K562 (cell line): ENCODE measurements at regions not wholly inside any gene's neighbourhood (a gene's known extent, or its start where the extent isn't known, plus 50 kb on each side); places are given as distances from the start of the nearest gene placed in this dataset.

ENCODE experiments used
- ATAC-seq: fragments of 200-7000 bp; cut with Tn5 transposase; 3 replicates; pipeline ENCODE4 v1.9.1; 2020; ENCODE audit warnings: moderate library complexity
- BruUV-seq: library from RNA; stranded (reverse); fragments of 400-500 nt; replicated peaks from 2 replicates; lab custom pipeline; 2021; lab: Mats Ljungman, UMichigan
- CTCF ChIA-PET: fragments of 300-600 bp; formaldehyde crosslinking; extraction: SDS; loops from one replicate; lab custom pipeline; 2021; ENCODE audit warnings: low intra/inter-chr PET ratio; lab: Yijun Ruan, JAX
- POLR2A ChIA-PET: fragments of 300-600, 350-650 bp; sonication (Branson Sonifier 250); formaldehyde crosslinking; extraction: SDS; loops from one replicate; lab custom pipeline; 2021; ENCODE audit warnings: antibody characterized with exemption, inconsistent platforms; lab: Yijun Ruan, JAX
- DNase-seq, 4 experiments: peaks; one replicate each; pipeline versions ENCODE4 v3.0.0 to v3.0.0-alpha.2; 2011 to 2018; ENCODE audit warnings: low spot score in 3 of 4, mixed read lengths in 3 of 4; ENCODE audit errors: extremely low read depth in 1 of 4
- FAIRE-seq: peaks from 2 replicates; lab custom pipeline; 2011; peaks lifted over from hg19 to GRCh38; lab: Jason Lieb, UNC
- H2AFZ ChIP-seq: 2 replicates; pipeline ENCODE4 v1.6.0; 2011; ENCODE audit warnings: low read depth, low read length, control low read depth, inconsistent platforms
- H3K27ac ChIP-seq: fragments of 200-600 bp; 3 replicates; pipeline ENCODE4 v1.8.0; 2011; ENCODE audit warnings: low read depth, mild to moderate bottlenecking, control low read depth, inconsistent platforms, low read length, moderate library complexity, mixed read lengths; ENCODE audit errors: extremely low read depth
- H3K27me3 ChIP-seq, 2 experiments: fragments of 300-600 bp in 1 of 2; 2 replicates in 1 of 2; 3 replicates in 1 of 2; pipeline versions ENCODE4 v1.6.0 to v1.8.0; 2011; ENCODE audit warnings: inconsistent platforms in 2 of 2, low read length in 2 of 2, mild to moderate bottlenecking in 1 of 2, mixed read lengths in 1 of 2, moderate library complexity in 1 of 2; ENCODE audit not compliant: control insufficient read depth in 2 of 2, insufficient read depth in 2 of 2
- H3K36me3 ChIP-seq: fragments of 300-600 bp; 3 replicates; pipeline ENCODE4 v1.8.0; 2011; ENCODE audit warnings: mild to moderate bottlenecking, low read length, inconsistent platforms; ENCODE audit not compliant: control insufficient read depth, insufficient read depth
- H3K4me1 ChIP-seq, 2 experiments: fragments of 200-600 bp in 1 of 2; replicated peaks in 1 of 2; 2 replicates in 1 of 2; 3 replicates in 1 of 2; pipeline versions ENCODE4 v1.5.1 to v1.8.0; 2011; ENCODE audit warnings: inconsistent platforms in 2 of 2, low read length in 2 of 2, mild to moderate bottlenecking in 1 of 2, mixed read lengths in 1 of 2, moderate library complexity in 1 of 2; ENCODE audit not compliant: control insufficient read depth in 2 of 2, insufficient read depth in 2 of 2
- H3K4me2 ChIP-seq: 2 replicates; pipeline ENCODE4 v1.6.1; 2011; ENCODE audit warnings: low read length, control low read depth, inconsistent platforms, mixed read lengths; ENCODE audit not compliant: insufficient read depth
- H3K4me3 ChIP-seq: fragments of 200-600 bp; sonication (generic), shearing (Covaris generic); 2 replicates; pipeline ENCODE4 v1.5.1; 2016; ENCODE audit warnings: control low read depth, inconsistent platforms
- H3K79me2 ChIP-seq: fragments of 200-600 bp; 3 replicates; pipeline ENCODE4 v1.8.0; 2011; ENCODE audit warnings: low read length, inconsistent platforms; ENCODE audit not compliant: control insufficient read depth, insufficient read depth
- H3K9ac ChIP-seq, 2 experiments: 2 replicates each; pipeline versions ENCODE4 v1.6.0 to v1.6.1; 2011; ENCODE audit warnings: low read depth in 2 of 2, low read length in 2 of 2, control low read depth in 1 of 2, inconsistent platforms in 1 of 2, mild to moderate bottlenecking in 1 of 2, mixed read lengths in 1 of 2; ENCODE audit not compliant: insufficient read depth in 1 of 2
- H3K9me1 ChIP-seq: one replicate; pipeline ENCODE4 v1.6.0; 2011; ENCODE audit warnings: inconsistent platforms, mild to moderate bottlenecking, low read length, moderate library complexity; ENCODE audit not compliant: control insufficient read depth, insufficient read depth
- H3K9me3 ChIP-seq: replicated peaks from 2 replicates; pipeline ENCODE4 v1.5.1; 2011; ENCODE audit warnings: low read depth, low read length, inconsistent platforms; ENCODE audit not compliant: control insufficient read depth, insufficient read depth
- H4K20me1 ChIP-seq: replicated peaks from 2 replicates; pipeline ENCODE4 v1.6.1; 2011; ENCODE audit warnings: low read length, inconsistent platforms, mixed read lengths; ENCODE audit not compliant: control insufficient read depth, insufficient read depth
- CEBPB ChIP-seq: fragments of 450-650 bp; IDR thresholded peaks from 2 replicates; pipeline ENCODE4 v1.6.1; 2016; ENCODE audit warnings: missing genetic modification characterization, missing compliant biosample characterization
- CEBPZ ChIP-seq: fragments of 150-350 bp; IDR thresholded peaks from 2 replicates; pipeline ENCODE4 v1.6.1; 2014; ENCODE audit warnings: low read depth, mild to moderate bottlenecking, low read length, borderline replicate concordance
- ETS2 ChIP-seq: IDR thresholded peaks from 2 replicates; pipeline ENCODE4 v1.6.1; 2016; ENCODE audit warnings: borderline replicate concordance, missing genetic modification characterization, mild to moderate bottlenecking, moderate library complexity, missing compliant biosample characterization; ENCODE audit not compliant: poor library complexity, severe bottlenecking
- HDAC1 ChIP-seq, 2 experiments: fragments of 450-650 bp; IDR thresholded peaks; 2 replicates each; pipeline ENCODE4 v1.6.1; 2016 to 2017; ENCODE audit warnings: inconsistent platforms in 1 of 2, mild to moderate bottlenecking in 1 of 2, moderate library complexity in 1 of 2
- MYBL2 ChIP-seq, 2 experiments: fragments of 450-650 bp in 1 of 2; sonication (generic) in 1 of 2; formaldehyde crosslinking in 1 of 2; IDR thresholded peaks; 2 replicates each; pipeline versions ENCODE4 v1.6.1 to v1.8.1; 2017 to 2022; ENCODE audit warnings: borderline replicate concordance in 1 of 2, inconsistent platforms in 1 of 2, low read depth in 1 of 2, mild to moderate bottlenecking in 1 of 2, missing genetic modification reagents in 1 of 2, moderate library complexity in 1 of 2
- NR2F6 ChIP-seq: fragments of 450-650 bp; formaldehyde crosslinking; IDR thresholded peaks from 2 replicates; pipeline ENCODE4 v1.4.0; 2020; ENCODE audit warnings: mild to moderate bottlenecking
- RAD21 ChIP-seq, 2 experiments: fragments of 250-450 bp in 1 of 2; fragments of 450-650 bp in 1 of 2; sonication (Bioruptor Pico) in 1 of 2; formaldehyde crosslinking in 1 of 2; IDR thresholded peaks in 1 of 2; conservative IDR thresholded peaks in 1 of 2; 2 replicates each; pipeline versions ENCODE4 v1.4.0 to v1.8.0; 2020 to 2022; ENCODE audit warnings: mild to moderate bottlenecking in 2 of 2, moderate library complexity in 1 of 2
- RBFOX2 ChIP-seq: fragments of 200-400 bp; formaldehyde crosslinking; IDR thresholded peaks from 2 replicates; pipeline ENCODE4 v1.6.1; 2017; ENCODE audit warnings: low read depth, mild to moderate bottlenecking, low read length, moderate library complexity
- RUNX1 ChIP-seq: sonication (generic); IDR thresholded peaks from 2 replicates; pipeline ENCODE4 v1.6.1; 2016; ENCODE audit warnings: antibody characterized with exemption, low read depth
- ZBED1 ChIP-seq: IDR thresholded peaks from 2 replicates; pipeline ENCODE4 v1.6.1; 2014
- WGBS: fragments of 100-300 bp; shearing (Covaris generic); methylation state at CpG from one replicate; pipeline ENCODE4 v1.1.6; 2016; ENCODE audit warnings: low coverage, mixed read lengths; ENCODE audit not compliant: insufficient coverage; ENCODE audit errors: missing lambda C conversion rate; 5-methylcytosine and 5-hydroxymethylcytosine counted together
- in situ Hi-C: fragments of 300-500 bp; cut with MboI; formaldehyde crosslinking; loops from 4 replicates; pipeline ENCODE4 v1.15.0; 2018; ENCODE audit warnings: inconsistent platforms, mixed read lengths
- intact Hi-C: fragments of 100-400 bp; cut with micrococcal nuclease; formaldehyde crosslinking; loops from 2 replicates; pipeline ENCODE4 v1.14.2; 2022

- no peaks in the 10 kb centered on the region for H3K27me3 ChIP-seq
- intact Hi-C loops (no loop called here), in situ Hi-C loops (no loop called here)
- H4K20me1 ChIP-seq, result no peaks in the 10 kb centered on the region
- POLR2A ChIA-PET, result no interaction called here
- H2AFZ ChIP-seq, result no peak overlapping the region
- no peak for ATAC-seq
- no peak for DNase-seq
- TF ChIP-seq MYBL2 (IDR thresholded peaks at IDR 0.05; ENCODE audit: low read depth) (no peak), MYBL2 (CRISPR knock-in tag; IDR thresholded peaks at IDR 0.05; ENCODE audit: borderline replicate concordance) (no peak), ZBED1 (no peak), RUNX1 (no peak), CEBPZ (no peak), NR2F6 (no peak), RBFOX2 (no peak), CEBPB (tag) (no peak), RAD21 (CRISPR knock-in tag; conservative IDR thresholded peaks at IDR 0.05 in 1 of 2, IDR thresholded peaks at IDR 0.05 in 1 of 2) (no peak), HDAC1 (IDR thresholded peaks at IDR 0.05) (no peak), ETS2 (tag) (no peak)
- CTCF ChIA-PET, result no interaction called here
- H3K4me1 ChIP-seq, result no peaks in the 10 kb centered on the region
- no peaks in the 10 kb centered on the region for H3K9me1 ChIP-seq
- no peaks in the 10 kb centered on the region for H3K36me3 ChIP-seq
- no peak overlapping the region for H3K27ac ChIP-seq
- no peak overlapping the region for H3K4me2 ChIP-seq
- no peak for FAIRE-seq
- 0% methylated on average over 1 of the region's 1 CpG for WGBS
- H3K4me3 ChIP-seq, result no peak overlapping the region
- no TSS peak for BruUV-seq
- H3K79me2 ChIP-seq, result no peaks in the 10 kb centered on the region
- H3K9me3 ChIP-seq, result no peaks in the 10 kb centered on the region
- H3K9ac ChIP-seq, result no peak overlapping the region
These were observed 106.2 kb upstream of the CHORDC1 start for GRCh38 chr11:90329043-90329442.
